ENCODE measurements at regions not wholly inside any gene's neighbourhood (a gene's known extent, or its start where the extent isn't known, plus 50 kb on each side); places are given as distances from the start of the nearest gene placed in this dataset.

- no peak overlapping the region for H3K4me2 ChIP-seq (ENCODE audit: insufficient read depth, low read length)
- WGBS (ENCODE audit: insufficient coverage, low coverage, missing lambda C conversion rate) = 0% methylated on average over 6 of the region's 7 CpGs
- no peaks in the 10 kb centered on the region; a peak in 1 of 5 replicates for H3K4me1 ChIP-seq (replicated peaks in 1 of 2; ENCODE audit: control insufficient read depth in 2 of 2, insufficient read depth in 2 of 2, low read length in 2 of 2)
- POLR2A ChIA-PET = no interaction called here
- no peaks in the 10 kb centered on the region for H4K20me1 ChIP-seq (replicated peaks; ENCODE audit: control insufficient read depth, insufficient read depth, low read length)
- intact Hi-C loops (cut with micrococcal nuclease) = no loop called here
- H3K36me3 ChIP-seq (ENCODE audit: control insufficient read depth, insufficient read depth, low read length) = no peaks in the 10 kb centered on the region
- DNase-seq (ENCODE audit: extremely low read depth in 1 of 4, low spot score in 3 of 4) (no peak), ATAC-seq (no peak), FAIRE-seq (no peak)
- peak; percentile 43 for TF ChIP-seq NFIC (IDR thresholded peaks at IDR 0.05)
- no peak for TF ChIP-seq XRCC3 (IDR thresholded peaks at IDR 0.05)
- BruUV-seq (replicated peaks) = no TSS peak
- no peaks in the 10 kb centered on the region for H3K9me3 ChIP-seq (replicated peaks; ENCODE audit: control insufficient read depth, insufficient read depth, low read depth, low read length)
- no peak overlapping the region for H3K9ac ChIP-seq (ENCODE audit: insufficient read depth in 1 of 2, low read depth in 2 of 2, low read length in 2 of 2)
- no peaks in the 10 kb centered on the region for H3K79me2 ChIP-seq (ENCODE audit: control insufficient read depth, insufficient read depth, low read length)
- H3K27me3 ChIP-seq (ENCODE audit: control insufficient read depth in 2 of 2, insufficient read depth in 2 of 2, low read length in 2 of 2) = no peaks in the 10 kb centered on the region
- H3K27ac ChIP-seq (ENCODE audit: extremely low read depth, low read depth, low read length) = no peak overlapping the region
- in situ Hi-C loops (cut with MboI) = no loop called here
- no peaks in the 10 kb centered on the region for H3K9me1 ChIP-seq (ENCODE audit: control insufficient read depth, insufficient read depth, low read length)
- CTCF ChIA-PET (ENCODE audit: low intra/inter-chr PET ratio) = no interaction called here
- H3K4me3 ChIP-seq = no peak overlapping the region
- H2AFZ ChIP-seq (ENCODE audit: low read depth, low read length) = no peak overlapping the region
These were observed 195.7 kb upstream of the UBL3 start for GRCh38 chr13:30045916-30046704.

- no peaks in the 10 kb centered on the region for H3K9me1 ChIP-seq (ENCODE audit: control insufficient read depth, insufficient read depth, low read length)
- H3K27me3 ChIP-seq (ENCODE audit: control insufficient read depth in 2 of 2, insufficient read depth in 2 of 2, low read length in 2 of 2) = no peaks in the 10 kb centered on the region
- WGBS (ENCODE audit: insufficient coverage, low coverage, missing lambda C conversion rate) = 0% methylated on average over 1 of the region's 1 CpG
- ChIA-PET CTCF (ENCODE audit: low intra/inter-chr PET ratio) (no interaction called here), POLR2A (no interaction called here)
- no peak for ATAC-seq
- no peak overlapping the region for H2AFZ ChIP-seq (ENCODE audit: low read depth, low read length)
- no TSS peak for BruUV-seq (replicated peaks)
- H3K9ac ChIP-seq (ENCODE audit: insufficient read depth in 1 of 2, low read depth in 2 of 2, low read length in 2 of 2) = no peak overlapping the region
- H3K4me1 ChIP-seq (replicated peaks in 1 of 2; ENCODE audit: control insufficient read depth in 2 of 2, insufficient read depth in 2 of 2, low read length in 2 of 2) = no peaks in the 10 kb centered on the region; a peak in 1 of 5 replicates
- no peak for FAIRE-seq
- intact Hi-C loops (cut with micrococcal nuclease) = no loop called here
- TF ChIP-seq ZFP91 (CRISPR knock-in tag; IDR thresholded peaks at IDR 0.05) = no peak
- no peak for TF ChIP-seq GMEB1 (CRISPR knock-in tag; IDR thresholded peaks at IDR 0.05)
- no peak for TF ChIP-seq RBM22 (IDR thresholded peaks at IDR 0.05; ENCODE audit: low read depth, low read length, poor library complexity, severe bottlenecking)
- H3K4me2 ChIP-seq (ENCODE audit: insufficient read depth, low read length) = no peak overlapping the region
- H3K9me3 ChIP-seq (replicated peaks; ENCODE audit: control insufficient read depth, insufficient read depth, low read depth, low read length) = no peaks in the 10 kb centered on the region
- H3K27ac ChIP-seq (ENCODE audit: extremely low read depth, low read depth, low read length) = no peak overlapping the region
- DNase-seq (ENCODE audit: extremely low read depth in 1 of 4, low spot score in 3 of 4) = no peak
- no peak overlapping the region for H3K4me3 ChIP-seq
- in situ Hi-C loops (cut with MboI) = no loop called here
- H3K36me3 ChIP-seq (ENCODE audit: control insufficient read depth, insufficient read depth, low read length) = no peaks in the 10 kb centered on the region
- no peaks in the 10 kb centered on the region for H4K20me1 ChIP-seq (replicated peaks; ENCODE audit: control insufficient read depth, insufficient read depth, low read length)
- H3K79me2 ChIP-seq (ENCODE audit: control insufficient read depth, insufficient read depth, low read length) = no peaks in the 10 kb centered on the region
These were observed 194.5 kb upstream of the UBL3 start for GRCh38 chr13:30044932-30045331.
